ENCODE measurements at regions not wholly inside any gene's neighbourhood (a gene's known extent, or its start where the extent isn't known, plus 50 kb on each side); places are given as distances from the start of the nearest gene placed in this dataset.

GRCh38 chrX:4964112-4964511, 1250.7 kb upstream of the PRKX start:
- Histone ChIP-seq H3K27me3 (no peaks in the 10 kb centered on the region), H3K9me3 (no peaks in the 10 kb centered on the region)
- intact Hi-C loops (cut with DNase I; ENCODE audit: low total_unique reads) = no loop called here

GRCh38 chrX:4963432-4963831, 1250.0 kb upstream of the PRKX start:
- TF ChIP-seq POLR2A (IDR thresholded peaks at IDR 0.05) = no peak
- H3K27me3 ChIP-seq = no peaks in the 10 kb centered on the region
- H3K27ac ChIP-seq = no peak overlapping the region
- DNase-seq = no peak
- no peak overlapping the region for H3K4me3 ChIP-seq
- H3K36me3 ChIP-seq = no peaks in the 10 kb centered on the region
- H3K4me1 ChIP-seq = no peaks in the 10 kb centered on the region
- H3K9me3 ChIP-seq = no peaks in the 10 kb centered on the region
- intact Hi-C loops (cut with DNase I; ENCODE audit: low total_unique reads) = no loop called here

More at GRCh38 chrX:4964112-4964511, 1250.7 kb upstream of the PRKX start:
- Histone ChIP-seq H3K36me3 (no peaks in the 10 kb centered on the region), H3K4me1 (no peaks in the 10 kb centered on the region), H3K4me3 (no peak overlapping the region), H3K27ac (no peak overlapping the region)
- TF ChIP-seq CTCF (IDR thresholded peaks at IDR 0.05) (no peak), POLR2A (IDR thresholded peaks at IDR 0.05) (no peak)
- no peak for DNase-seq

- no peak overlapping the region for H3K4me3 ChIP-seq
- H3K27ac ChIP-seq = no peak overlapping the region
- no peaks in the 10 kb centered on the region for H3K9me3 ChIP-seq
- no peak for DNase-seq
- no peak for TF ChIP-seq POLR2A (IDR thresholded peaks at IDR 0.05)
- TF ChIP-seq CTCF (IDR thresholded peaks at IDR 0.05) = no peak
- H3K4me1 ChIP-seq = no peaks in the 10 kb centered on the region
- intact Hi-C loops (cut with DNase I; ENCODE audit: low total_unique reads) = no loop called here
- no peaks in the 10 kb centered on the region for H3K36me3 ChIP-seq
- H3K27me3 ChIP-seq = no peaks in the 10 kb centered on the region
These were observed 1231.3 kb upstream of the PRKX start for GRCh38 chrX:4944767-4945166.

- H3K36me3 ChIP-seq = no peaks in the 10 kb centered on the region
- TF ChIP-seq CTCF (IDR thresholded peaks at IDR 0.05) = no peak
- no peak for TF ChIP-seq POLR2A (IDR thresholded peaks at IDR 0.05)
- no peaks in the 10 kb centered on the region for H3K9me3 ChIP-seq
- no peak overlapping the region for H3K4me3 ChIP-seq
- no peak overlapping the region for H3K27ac ChIP-seq
- DNase-seq = no peak
- no peaks in the 10 kb centered on the region for H3K4me1 ChIP-seq
- no peaks in the 10 kb centered on the region for H3K27me3 ChIP-seq
- intact Hi-C loops (cut with DNase I; ENCODE audit: low total_unique reads) = no loop called here
These were observed 1222.9 kb upstream of the PRKX start for GRCh38 chrX:4936315-4936714.

- no peaks in the 10 kb centered on the region for H3K27me3 ChIP-seq
- H3K36me3 ChIP-seq = no peaks in the 10 kb centered on the region
- TF ChIP-seq POLR2A (IDR thresholded peaks at IDR 0.05) (no peak), CTCF (IDR thresholded peaks at IDR 0.05) (no peak)
- no peak overlapping the region for H3K4me3 ChIP-seq
- DNase-seq = no peak
- H3K27ac ChIP-seq = no peak overlapping the region
- no peaks in the 10 kb centered on the region for H3K4me1 ChIP-seq
- intact Hi-C loops (cut with DNase I; ENCODE audit: low total_unique reads) = no loop called here
- no peaks in the 10 kb centered on the region for H3K9me3 ChIP-seq
These were observed 1222.4 kb upstream of the PRKX start for GRCh38 chrX:4935846-4936245.

- Histone ChIP-seq H3K4me3 (no peak overlapping the region), H3K27me3 (no peaks in the 10 kb centered on the region), H3K9me3 (no peaks in the 10 kb centered on the region), H3K27ac (no peak overlapping the region), H3K4me1 (no peaks in the 10 kb centered on the region), H3K36me3 (no peaks in the 10 kb centered on the region)
- TF ChIP-seq CTCF (IDR thresholded peaks at IDR 0.05) = no peak
- TF ChIP-seq POLR2A (IDR thresholded peaks at IDR 0.05) = no peak
- no peak for DNase-seq
- intact Hi-C loops (cut with DNase I; ENCODE audit: low total_unique reads) = no loop called here
These were observed 1222.0 kb upstream of the PRKX start for GRCh38 chrX:4935401-4935800.

Measured in uterus (tissue), 3 donors.